ENCODE measurements at regions not wholly inside any gene's neighbourhood (a gene's known extent, or its start where the extent isn't known, plus 50 kb on each side); places are given as distances from the start of the nearest gene placed in this dataset.

- Histone ChIP-seq H3K36me3 (no peaks in the 10 kb centered on the region), H3K27me3 (no peaks in the 10 kb centered on the region), H3K27ac (no peak overlapping the region), H3K4me3 (no peak overlapping the region), H3K4me1 (no peaks in the 10 kb centered on the region), H3K9me3 (no peaks in the 10 kb centered on the region)
- no peak for DNase-seq
- no peak for ATAC-seq
- TF ChIP-seq, protein P1, sequence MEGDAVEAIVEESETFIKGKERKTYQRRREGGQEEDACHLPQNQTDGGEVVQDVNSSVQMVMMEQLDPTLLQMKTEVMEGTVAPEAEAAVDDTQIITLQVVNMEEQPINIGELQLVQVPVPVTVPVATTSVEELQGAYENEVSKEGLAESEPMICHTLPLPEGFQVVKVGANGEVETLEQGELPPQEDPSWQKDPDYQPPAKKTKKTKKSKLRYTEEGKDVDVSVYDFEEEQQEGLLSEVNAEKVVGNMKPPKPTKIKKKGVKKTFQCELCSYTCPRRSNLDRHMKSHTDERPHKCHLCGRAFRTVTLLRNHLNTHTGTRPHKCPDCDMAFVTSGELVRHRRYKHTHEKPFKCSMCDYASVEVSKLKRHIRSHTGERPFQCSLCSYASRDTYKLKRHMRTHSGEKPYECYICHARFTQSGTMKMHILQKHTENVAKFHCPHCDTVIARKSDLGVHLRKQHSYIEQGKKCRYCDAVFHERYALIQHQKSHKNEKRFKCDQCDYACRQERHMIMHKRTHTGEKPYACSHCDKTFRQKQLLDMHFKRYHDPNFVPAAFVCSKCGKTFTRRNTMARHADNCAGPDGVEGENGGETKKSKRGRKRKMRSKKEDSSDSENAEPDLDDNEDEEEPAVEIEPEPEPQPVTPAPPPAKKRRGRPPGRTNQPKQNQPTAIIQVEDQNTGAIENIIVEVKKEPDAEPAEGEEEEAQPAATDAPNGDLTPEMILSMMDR (IDR thresholded peaks at IDR 0.05), result no peak
- intact Hi-C loops (cut with DNase I), result no loop called here
These were observed 144.8 kb downstream of the TRIM36 start for GRCh38 chr5:115024922-115025321.

DNA sequence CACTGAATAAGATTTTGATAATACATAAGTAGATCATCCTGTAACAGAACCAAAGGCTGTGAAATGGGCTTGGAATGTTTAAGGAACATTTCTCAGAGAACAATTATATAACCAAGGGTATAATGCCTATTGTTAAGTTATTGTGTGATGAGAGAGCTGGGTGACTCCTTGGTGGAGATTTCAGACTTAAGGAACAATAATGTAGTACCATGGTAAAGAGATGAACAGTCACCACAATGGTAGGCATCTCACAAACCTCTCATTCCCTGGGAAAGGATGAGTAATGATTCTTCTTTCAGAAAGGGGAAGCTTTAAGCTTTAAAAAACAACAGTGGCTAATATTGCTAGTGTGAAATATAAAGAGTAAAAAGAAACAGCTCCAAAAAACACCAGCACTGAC, 147.4 kb downstream of the TRIM36 start:
- intact Hi-C loops (cut with DNase I), result no loop called here
- no peaks in the 10 kb centered on the region for H3K36me3 ChIP-seq
- H3K9me3 ChIP-seq, result no peaks in the 10 kb centered on the region
- no peak overlapping the region for H3K4me3 ChIP-seq
- H3K27ac ChIP-seq, result no peak overlapping the region
- ATAC-seq (no peak), DNase-seq (no peak)
- H3K27me3 ChIP-seq, result no peaks in the 10 kb centered on the region
- H3K4me1 ChIP-seq, result no peaks in the 10 kb centered on the region
- TF ChIP-seq, protein P1 (IDR thresholded peaks at IDR 0.05), result no peak

DNA sequence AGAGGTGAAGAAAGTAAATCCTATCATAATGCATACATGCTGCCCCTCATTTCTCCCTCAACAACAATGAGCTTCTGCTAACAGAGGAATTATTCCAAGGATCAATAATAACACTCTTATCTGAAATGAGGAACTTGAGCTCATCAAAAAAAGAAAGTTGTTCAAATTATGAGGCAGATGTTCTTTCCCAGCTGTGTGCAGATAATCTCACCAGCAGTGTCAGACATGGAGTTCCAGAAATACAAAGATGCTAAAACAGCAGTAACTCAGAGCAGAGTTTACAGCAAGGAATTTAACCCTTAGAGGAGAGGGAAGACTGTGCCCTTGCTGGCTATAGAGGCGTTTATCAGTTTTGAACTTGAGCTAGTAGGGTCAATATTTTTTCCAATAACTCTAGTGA, 153.1 kb downstream of the TRIM36 start:
- DNase-seq (no peak), ATAC-seq (no peak)
- Histone ChIP-seq H3K4me1 (no peaks in the 10 kb centered on the region), H3K4me3 (no peak overlapping the region), H3K9me3 (no peaks in the 10 kb centered on the region), H3K27me3 (no peaks in the 10 kb centered on the region), H3K36me3 (no peaks in the 10 kb centered on the region), H3K27ac (no peak overlapping the region)
- intact Hi-C loops (cut with DNase I), result no loop called here
- TF ChIP-seq, protein P1 (IDR thresholded peaks at IDR 0.05), result no peak

- intact Hi-C loops (cut with DNase I), result no loop called here
- ATAC-seq, result peak; percentile 16
- H3K4me3 ChIP-seq, result no peak overlapping the region
These were observed 170.5 kb downstream of the TRIM36 start for GRCh38 chr5:114999176-114999575.

DNA sequence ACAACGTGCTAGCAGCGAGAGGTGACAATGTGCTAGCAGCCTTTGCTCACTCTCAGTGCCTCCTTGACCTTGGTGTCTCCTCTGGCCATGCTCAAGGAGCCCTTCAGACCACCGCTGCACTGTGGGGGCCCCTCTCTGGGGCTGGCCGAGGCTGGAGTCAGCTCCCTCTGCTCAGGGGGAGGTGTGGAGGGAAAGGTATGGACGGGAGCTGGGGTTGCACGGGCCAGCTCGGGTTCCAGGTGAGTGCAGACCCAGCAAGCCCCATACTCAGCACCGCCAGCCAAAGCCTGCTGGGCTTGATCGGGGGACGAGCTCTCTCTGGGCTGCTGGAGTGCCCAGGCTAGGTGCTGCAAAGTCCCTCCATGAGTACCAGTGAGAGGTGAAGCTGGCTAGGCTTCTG, 180.2 kb downstream of the TRIM36 start:
- intact Hi-C loops (cut with DNase I), result no loop called here

More at GRCh38 chr5:114999176-114999575, 170.5 kb downstream of the TRIM36 start:
- DNase-seq, result no peak
- TF ChIP-seq, protein P1 (IDR thresholded peaks at IDR 0.05), result no peak
- Histone ChIP-seq H3K4me1 (no peaks in the 10 kb centered on the region), H3K9me3 (no peaks in the 10 kb centered on the region), H3K27me3 (no peaks in the 10 kb centered on the region), H3K36me3 (no peaks in the 10 kb centered on the region), H3K27ac (no peak overlapping the region)

More for the DNA sequence above, 180.2 kb downstream of the TRIM36 start:
- ATAC-seq, result peak; percentile 26
- H3K36me3 ChIP-seq, result no peaks in the 10 kb centered on the region
- TF ChIP-seq, protein P1 (IDR thresholded peaks at IDR 0.05), result no peak
- H3K27me3 ChIP-seq, result no peaks in the 10 kb centered on the region
- no peaks in the 10 kb centered on the region for H3K4me1 ChIP-seq
- H3K4me3 ChIP-seq, result no peak overlapping the region
- no peak for DNase-seq
- H3K9me3 ChIP-seq, result no peaks in the 10 kb centered on the region
- H3K27ac ChIP-seq, result no peak overlapping the region
